Hepatocyte (in vitro differentiated cells): ENCODE measurements at regions not wholly inside any gene's neighbourhood (a gene's known extent, or its start where the extent isn't known, plus 50 kb on each side); places are given as distances from the start of the nearest gene placed in this dataset.
A peak's percentile ranks its signal among the peaks of the same experiment; 100 is the strongest.

Experiments
- DNase-seq: peaks from one replicate; pipeline ENCODE4 v3.0.0-alpha.2; 2016; ENCODE audit warnings: low spot score
- H2AFZ ChIP-seq: fragments of 200-600 bp; sonication (generic); 2 replicates; pipeline ENCODE4 v1.6.0; 2016; ENCODE audit warnings: antibody characterized with exemption, mild to moderate bottlenecking
- H3K27ac ChIP-seq: fragments of 200-600 bp; sonication (generic); 2 replicates; pipeline ENCODE4 v1.5.1; 2016; ENCODE audit warnings: mild to moderate bottlenecking
- H3K27me3 ChIP-seq: fragments of 200-600 bp; sonication (generic); 2 replicates; pipeline ENCODE4 v1.6.1; 2016
- H3K36me3 ChIP-seq: fragments of 200-600 bp; sonication (generic); replicated peaks from 2 replicates; pipeline ENCODE4 v1.5.1; 2016; ENCODE audit warnings: low read depth; ENCODE audit not compliant: insufficient read depth
- H3K4me1 ChIP-seq: fragments of 200-600 bp; sonication (generic); 2 replicates; pipeline ENCODE4 v1.5.1; 2016; ENCODE audit warnings: mild to moderate bottlenecking, moderate library complexity; ENCODE audit not compliant: insufficient read depth
- H3K4me2 ChIP-seq: fragments of 200-600 bp; sonication (generic); 2 replicates; pipeline ENCODE4 v1.6.0; 2016
- H3K4me3 ChIP-seq: fragments of 200-600 bp; sonication (generic); 2 replicates; pipeline ENCODE4 v1.5.1; 2016; ENCODE audit warnings: mild to moderate bottlenecking
- H3K79me2 ChIP-seq: fragments of 200-600 bp; sonication (generic); 2 replicates; pipeline ENCODE4 v1.6.0; 2017; ENCODE audit warnings: mild to moderate bottlenecking
- H3K9me2 ChIP-seq: fragments of 200-600 bp; sonication (generic); replicated peaks from 2 replicates; pipeline ENCODE4 v1.6.0; 2017; ENCODE audit warnings: mild to moderate bottlenecking; ENCODE audit not compliant: insufficient read depth
- H3K9me3 ChIP-seq: fragments of 200-600 bp; sonication (generic); 2 replicates; pipeline ENCODE4 v1.5.1; 2016; ENCODE audit warnings: low read depth, mild to moderate bottlenecking
- H4K20me1 ChIP-seq: fragments of 200-600 bp; sonication (generic); 2 replicates; pipeline ENCODE4 v1.6.0; 2016; ENCODE audit warnings: mild to moderate bottlenecking; ENCODE audit not compliant: insufficient read depth, poor library complexity, severe bottlenecking
- EZH2 ChIP-seq: fragments of 200-600 bp; sonication (generic); IDR thresholded peaks from 2 replicates; pipeline ENCODE4 v1.6.1; 2016; ENCODE audit warnings: antibody characterized with exemption, mild to moderate bottlenecking, borderline replicate concordance
- EZH2phosphoT487 ChIP-seq: fragments of 200-600 bp; sonication (generic); IDR thresholded peaks from one replicate; pipeline ENCODE4 v1.6.1; 2018; ENCODE audit warnings: antibody characterized with exemption, mild to moderate bottlenecking, low read depth, moderate library complexity; ENCODE audit not compliant: unreplicated experiment, severe bottlenecking
- WGBS: methylation state at CpG from one replicate; pipeline ENCODE4 v1.1.6; 2016; ENCODE audit warnings: low lambda C conversion rate; ENCODE audit errors: missing lambda C conversion rate; 5-methylcytosine and 5-hydroxymethylcytosine counted together
- TF ChIP-seq, protein P1 (sequence below): fragments of 200-600 bp; sonication (generic); IDR thresholded peaks from 2 replicates; pipeline ENCODE4 v1.5.1; 2016; ENCODE audit warnings: antibody characterized with exemption, mild to moderate bottlenecking; ENCODE audit not compliant: poor library complexity

DNA sequence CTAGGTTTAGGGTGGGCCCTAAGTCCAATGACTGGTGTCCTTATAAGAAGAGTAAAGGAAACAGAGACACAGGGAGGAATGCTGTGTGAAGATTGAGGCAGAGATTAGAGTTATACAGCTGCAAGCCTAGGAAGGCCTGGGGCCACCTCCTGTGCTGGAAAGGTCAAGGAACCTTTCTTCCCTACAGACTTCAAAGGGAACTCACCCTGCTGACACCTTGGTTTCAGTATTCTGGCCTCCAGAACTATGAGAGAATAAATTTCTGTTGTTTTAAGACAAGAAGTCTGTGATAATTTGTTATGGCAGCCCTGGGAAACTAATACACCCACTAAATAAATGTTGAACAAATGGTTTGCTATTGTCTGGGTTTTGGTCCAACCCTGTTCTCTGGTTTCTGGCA, 102.3 kb upstream of the NEUROD1 start:
- Histone ChIP-seq H3K27me3 (no peaks in the 10 kb centered on the region), H3K27ac (peak overlapping the region; percentile 71), H2AFZ (no peak overlapping the region)

DNA sequence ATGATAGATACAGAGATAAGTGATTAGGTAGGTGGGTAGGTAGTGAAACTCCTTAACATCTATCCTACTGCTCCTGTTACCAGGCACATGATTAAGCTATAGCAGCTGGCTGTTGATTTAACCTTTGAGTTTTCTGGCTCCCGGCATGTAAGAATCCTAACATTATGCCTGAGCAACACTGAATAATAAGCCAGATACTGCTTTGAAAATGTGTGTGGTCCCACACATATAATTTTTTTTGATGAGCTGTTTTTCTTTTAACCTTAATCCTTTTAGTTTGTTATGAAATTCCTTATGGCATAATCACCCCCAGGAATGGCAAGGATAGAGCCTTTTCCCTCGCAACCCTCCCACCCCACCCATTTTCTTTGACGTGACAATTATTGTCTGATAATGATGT, 104.2 kb upstream of the NEUROD1 start:
- Histone ChIP-seq H4K20me1 (no peaks in the 10 kb centered on the region), H2AFZ (no peak overlapping the region), H3K27me3 (no peaks in the 10 kb centered on the region), H3K4me1 (peaks cover 52% of the 10 kb centered on the region), H3K9me2 (no peaks in the 10 kb centered on the region), H3K9me3 (no peaks in the 10 kb centered on the region), H3K36me3 (no peaks in the 10 kb centered on the region), H3K4me3 (no peak overlapping the region), H3K4me2 (peak overlapping the region; percentile 57), H3K79me2 (no peaks in the 10 kb centered on the region), H3K27ac (peak overlapping the region; percentile 71)
- 23% methylated on average over 3 of the region's 3 CpGs for WGBS
- DNase-seq: no peak
- TF ChIP-seq EZH2 (no peak), EZH2phosphoT487 (no peak)
- TF ChIP-seq, protein P1, sequence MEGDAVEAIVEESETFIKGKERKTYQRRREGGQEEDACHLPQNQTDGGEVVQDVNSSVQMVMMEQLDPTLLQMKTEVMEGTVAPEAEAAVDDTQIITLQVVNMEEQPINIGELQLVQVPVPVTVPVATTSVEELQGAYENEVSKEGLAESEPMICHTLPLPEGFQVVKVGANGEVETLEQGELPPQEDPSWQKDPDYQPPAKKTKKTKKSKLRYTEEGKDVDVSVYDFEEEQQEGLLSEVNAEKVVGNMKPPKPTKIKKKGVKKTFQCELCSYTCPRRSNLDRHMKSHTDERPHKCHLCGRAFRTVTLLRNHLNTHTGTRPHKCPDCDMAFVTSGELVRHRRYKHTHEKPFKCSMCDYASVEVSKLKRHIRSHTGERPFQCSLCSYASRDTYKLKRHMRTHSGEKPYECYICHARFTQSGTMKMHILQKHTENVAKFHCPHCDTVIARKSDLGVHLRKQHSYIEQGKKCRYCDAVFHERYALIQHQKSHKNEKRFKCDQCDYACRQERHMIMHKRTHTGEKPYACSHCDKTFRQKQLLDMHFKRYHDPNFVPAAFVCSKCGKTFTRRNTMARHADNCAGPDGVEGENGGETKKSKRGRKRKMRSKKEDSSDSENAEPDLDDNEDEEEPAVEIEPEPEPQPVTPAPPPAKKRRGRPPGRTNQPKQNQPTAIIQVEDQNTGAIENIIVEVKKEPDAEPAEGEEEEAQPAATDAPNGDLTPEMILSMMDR: no peak

More for the DNA sequence above, 102.3 kb upstream of the NEUROD1 start:
- TF ChIP-seq EZH2phosphoT487: no peak
- Histone ChIP-seq H3K4me1 (peaks cover 54% of the 10 kb centered on the region), H3K36me3 (no peaks in the 10 kb centered on the region), H3K9me3 (no peaks in the 10 kb centered on the region), H3K4me2 (no peak overlapping the region), H3K79me2 (no peaks in the 10 kb centered on the region), H3K9me2 (no peaks in the 10 kb centered on the region), H3K4me3 (no peak overlapping the region), H4K20me1 (no peaks in the 10 kb centered on the region)
- DNase-seq: no peak

DNA sequence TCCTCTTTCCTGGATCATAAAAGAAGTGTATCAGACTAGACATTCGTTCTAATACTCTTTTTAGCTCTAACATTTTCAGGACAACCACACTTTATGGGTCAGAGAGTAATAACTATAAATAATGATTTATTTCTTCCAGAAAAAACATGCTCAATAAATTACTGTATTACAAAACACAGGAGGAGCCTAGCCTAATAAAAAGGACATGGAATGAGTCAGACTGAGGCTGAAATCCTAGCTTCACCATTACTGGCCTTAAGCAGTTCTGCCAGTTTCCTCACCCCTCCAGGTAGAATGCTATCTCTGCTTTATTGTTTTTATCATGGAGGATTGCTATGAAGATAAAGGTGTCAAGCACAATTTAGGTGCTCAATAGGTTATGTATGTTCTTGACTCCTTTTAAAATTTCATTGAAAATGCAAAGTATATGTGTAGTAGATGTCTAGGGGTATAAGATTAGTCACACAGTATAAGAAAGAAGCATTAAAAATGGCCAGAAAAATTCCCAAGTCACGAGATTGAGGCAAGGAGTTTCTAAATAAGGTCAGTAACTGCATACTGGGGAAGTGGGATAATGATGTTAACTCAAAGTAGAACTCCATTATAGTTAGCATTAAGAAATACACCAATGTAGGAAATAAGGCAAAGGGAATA, 105.5 kb upstream of the NEUROD1 start:
- 57% methylated on average over 2 of the region's 2 CpGs for WGBS

More for the DNA sequence above, 105.5 kb upstream of the NEUROD1 start:
- Histone ChIP-seq H4K20me1 (no peaks in the 10 kb centered on the region), H3K4me2 (peak overlapping the region; percentile 57), H2AFZ (no peak overlapping the region), H3K27me3 (no peaks in the 10 kb centered on the region), H3K9me2 (no peaks in the 10 kb centered on the region), H3K79me2 (no peaks in the 10 kb centered on the region), H3K27ac (peak overlapping the region; percentile 71), H3K4me1 (peaks cover 46% of the 10 kb centered on the region), H3K36me3 (no peaks in the 10 kb centered on the region), H3K4me3 (no peak overlapping the region), H3K9me3 (no peaks in the 10 kb centered on the region)
- TF ChIP-seq, protein P1: no peak
- TF ChIP-seq EZH2 (no peak), EZH2phosphoT487 (no peak)
- DNase-seq: peak; percentile 53
